HG02852 (cell line): ENCODE measurements at regions not wholly inside any gene's neighbourhood (a gene's known extent, or its start where the extent isn't known, plus 50 kb on each side); places are given as distances from the start of the nearest gene placed in this dataset.

Source experiments
- ATAC-seq: cut with Tn5 transposase; IDR thresholded peaks from one replicate; pipeline ENCODE4 v1.9.1; 2021; ENCODE audit warnings: mild to moderate bottlenecking, moderate library complexity; ENCODE audit not compliant: unreplicated experiment

DNA sequence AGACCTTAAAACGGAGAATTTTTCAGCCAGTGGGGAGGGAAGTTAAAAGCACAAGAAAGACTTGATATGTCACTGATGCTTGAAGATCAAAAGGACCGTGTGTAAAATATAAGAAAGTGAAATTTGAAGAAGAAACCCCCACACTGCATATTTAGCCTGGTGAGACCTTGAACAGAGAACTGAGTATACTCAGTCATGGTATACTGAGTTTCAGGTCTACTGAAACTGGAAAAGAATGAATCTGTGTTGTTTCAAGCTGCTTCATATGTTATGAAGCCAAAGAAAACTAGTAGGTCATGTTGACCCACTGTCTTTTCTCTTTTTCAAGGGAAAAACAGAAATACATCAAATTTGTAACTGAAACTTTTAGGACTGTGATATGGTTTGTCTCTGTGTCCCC lies 443.8 kb upstream of the GJE1 start:
- peak; percentile 89 for ATAC-seq

DNA sequence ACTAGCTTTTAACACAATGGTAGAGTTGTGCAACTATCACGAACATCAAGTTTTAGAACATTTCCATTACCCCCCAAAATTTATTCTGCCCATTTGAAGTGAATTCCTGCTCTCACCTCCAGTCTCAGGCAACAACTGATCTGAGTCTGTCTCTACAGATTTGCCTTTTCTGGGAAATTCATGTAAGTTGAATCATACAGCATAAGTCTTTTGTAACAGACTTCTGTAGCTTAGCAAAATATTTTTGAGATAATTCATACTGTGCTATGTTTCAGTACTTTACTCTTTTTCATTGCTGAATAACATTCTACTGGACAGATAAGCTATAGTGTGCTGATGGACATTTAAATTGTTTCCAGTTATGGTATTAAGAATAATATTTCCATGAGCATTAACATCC lies 447.3 kb upstream of the GJE1 start:
- ATAC-seq: no peak

DNA sequence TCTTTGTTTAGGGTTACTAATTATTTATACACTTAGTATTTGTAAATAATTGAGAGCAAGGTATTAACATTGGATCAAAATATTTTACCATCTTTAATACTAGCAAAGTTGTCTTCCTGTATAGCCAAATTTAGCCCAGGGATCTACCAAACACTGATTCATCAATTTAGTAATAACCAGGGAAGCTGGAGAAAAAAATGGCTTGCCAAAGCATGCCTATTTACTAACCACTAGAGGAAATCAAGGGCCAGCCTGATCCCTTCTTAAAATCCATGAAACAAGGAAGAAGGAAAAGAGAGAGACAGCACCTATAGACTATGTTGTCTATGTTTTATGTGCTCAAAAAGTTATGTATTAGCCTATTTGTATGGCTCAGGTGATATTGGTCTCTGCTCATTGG lies 450.3 kb upstream of the GJE1 start:
- no peak for ATAC-seq

DNA sequence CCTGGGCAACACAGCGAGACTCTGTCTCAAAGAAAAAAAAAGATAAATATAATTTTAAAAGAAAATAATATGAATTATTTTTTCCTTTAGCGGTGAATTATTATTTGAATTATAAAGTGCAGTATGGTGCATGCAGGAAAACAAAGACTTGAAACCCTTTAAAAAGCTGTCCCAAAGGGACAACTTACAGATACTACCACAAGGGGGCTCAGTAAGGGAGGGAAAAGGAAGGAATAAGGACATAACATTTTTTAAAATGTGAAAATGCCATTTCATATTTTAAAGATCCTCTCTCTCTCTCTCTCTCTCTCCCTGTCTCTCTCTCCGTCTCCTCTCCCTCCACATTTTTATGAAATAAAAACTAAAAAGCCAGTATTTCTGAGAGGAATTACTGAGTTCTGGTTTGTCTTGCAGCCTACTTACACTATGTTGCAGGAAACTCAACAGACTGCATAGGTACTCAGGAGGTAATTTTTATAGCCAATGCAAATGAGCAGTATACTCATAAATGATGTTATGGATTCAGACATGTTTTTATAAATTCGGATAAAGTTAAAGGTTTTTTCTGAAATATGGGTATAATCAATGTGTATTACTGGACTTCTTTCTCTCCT lies 455.0 kb upstream of the GJE1 start:
- peak; percentile 68 for ATAC-seq

DNA sequence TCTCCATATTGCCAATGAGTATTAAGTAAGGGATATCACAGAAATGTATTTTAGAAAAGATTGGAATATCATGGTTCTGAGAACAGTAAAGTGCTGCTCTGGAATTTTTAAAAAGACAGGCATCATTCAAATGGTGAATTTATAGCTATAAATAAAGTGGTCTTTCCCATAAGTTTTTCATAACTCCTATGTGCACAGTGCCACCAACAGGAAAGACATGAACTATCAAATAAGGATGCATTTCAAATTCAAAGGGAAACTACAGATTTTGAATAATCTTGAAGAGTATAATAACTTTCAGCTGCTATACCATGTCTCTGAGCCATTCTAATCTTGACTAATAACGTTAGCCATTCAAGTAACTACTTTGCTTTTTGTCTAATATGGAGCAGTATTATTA lies 456.8 kb upstream of the GJE1 start:
- no peak for ATAC-seq

DNA sequence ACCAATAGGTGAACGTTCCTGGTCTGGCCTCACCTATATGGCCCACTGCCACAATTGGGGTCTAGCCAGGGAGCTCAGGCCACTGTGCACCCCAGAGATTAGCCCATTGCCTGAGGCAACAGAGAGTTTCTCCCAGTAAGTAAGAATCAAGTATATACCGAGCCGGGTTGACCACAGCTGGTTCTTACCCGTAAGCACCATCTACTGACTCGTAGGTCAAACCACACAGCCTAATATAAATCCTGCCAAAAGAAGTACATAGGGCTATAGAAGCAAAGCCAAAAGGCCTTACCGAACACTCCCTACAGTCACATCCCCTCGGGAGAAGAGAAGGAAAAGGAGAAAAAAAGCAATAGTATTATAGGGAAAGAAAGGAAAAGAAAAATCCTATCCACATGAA lies 463.6 kb upstream of the GJE1 start:
- no peak for ATAC-seq

DNA sequence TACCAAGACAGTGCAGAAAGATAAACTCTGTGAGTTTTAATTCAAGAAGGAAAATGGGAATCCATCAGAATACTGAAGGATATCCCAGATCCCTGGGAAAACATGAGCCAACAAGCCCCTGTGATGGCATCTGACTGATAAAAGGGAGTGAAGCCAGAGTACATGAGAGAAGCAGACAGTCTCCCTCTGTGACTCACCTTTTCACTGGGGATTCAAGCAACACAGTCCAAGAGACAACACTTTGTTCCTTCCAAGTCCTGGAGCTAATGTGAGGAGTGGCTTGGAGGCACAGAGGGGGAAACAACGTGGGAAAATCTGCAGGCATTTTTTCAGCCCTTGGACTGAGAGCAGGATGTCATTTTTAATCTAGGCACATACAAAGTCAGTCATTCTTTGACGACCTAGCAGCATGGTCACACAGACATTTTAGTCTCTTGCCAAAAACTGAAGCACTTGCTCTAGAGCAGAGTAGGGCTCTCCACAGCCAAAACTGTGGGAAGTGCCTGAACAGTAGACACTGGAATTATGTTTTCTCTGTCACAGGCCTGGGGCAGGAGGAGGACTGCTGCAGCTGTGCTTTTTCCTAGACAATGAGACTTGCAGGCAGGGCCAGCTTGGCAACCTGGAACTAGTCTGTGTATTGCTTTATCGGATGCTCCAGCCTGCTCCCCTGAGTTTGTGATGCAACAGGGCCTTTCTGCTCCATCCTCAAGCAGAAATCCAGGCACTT lies 465.0 kb upstream of the GJE1 start:
- no peak for ATAC-seq

DNA sequence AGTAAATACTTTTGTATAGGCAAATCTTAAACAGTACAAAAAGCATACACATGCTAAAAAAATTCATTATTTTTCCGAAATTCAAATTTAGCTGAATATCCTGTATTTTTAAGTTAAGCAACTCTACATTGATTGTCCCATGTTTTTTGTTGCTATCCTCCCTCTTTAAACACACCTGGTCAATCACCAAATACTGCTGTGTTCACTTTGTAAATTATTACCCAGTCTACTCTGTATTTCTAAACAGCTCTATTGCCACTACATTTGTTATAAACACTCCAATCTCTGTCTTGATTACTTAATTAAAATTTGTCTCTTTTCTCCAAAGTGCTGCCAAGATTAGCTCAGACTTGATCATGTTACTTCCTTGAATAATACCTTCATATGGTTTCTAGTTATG lies 466.5 kb upstream of the GJE1 start:
- no peak for ATAC-seq

DNA sequence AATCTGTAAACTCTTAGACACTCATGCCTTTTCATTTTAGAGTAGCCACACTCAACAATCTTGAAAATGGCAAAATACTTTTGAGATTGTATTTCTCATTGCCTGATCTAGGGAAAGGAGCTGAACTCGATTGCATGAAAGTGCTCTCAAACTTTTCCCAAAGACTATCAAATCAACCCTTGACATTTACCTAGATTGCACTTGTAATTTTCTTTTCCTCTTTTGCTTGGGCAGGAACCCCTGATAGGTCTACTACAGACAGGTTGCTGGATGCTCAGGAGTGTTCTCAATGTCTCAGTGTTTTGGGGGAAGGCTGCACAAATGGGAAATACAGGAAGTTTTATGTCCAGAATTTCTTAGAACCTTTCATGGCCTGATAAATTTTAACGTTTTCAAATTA lies 468.0 kb upstream of the GJE1 start:
- ATAC-seq: no peak

DNA sequence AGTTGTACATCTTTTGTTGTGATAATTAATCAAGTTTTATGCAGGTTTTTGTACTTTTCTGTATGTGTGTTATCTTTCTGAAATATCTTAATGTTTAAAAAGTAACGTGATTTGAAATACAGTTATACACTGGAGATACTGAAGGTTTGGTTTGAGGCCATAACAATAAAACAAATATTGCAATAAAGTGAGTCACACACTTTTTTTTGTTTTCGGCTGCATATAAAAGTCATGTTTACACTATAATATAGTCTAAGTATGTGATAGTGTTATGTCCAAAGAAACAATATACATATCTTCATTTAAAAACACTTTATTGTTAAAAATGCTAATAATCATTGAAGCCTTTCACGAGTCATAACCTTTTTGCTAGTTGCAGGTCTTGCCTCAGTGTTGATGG lies 473.1 kb upstream of the GJE1 start:
- no peak for ATAC-seq

DNA sequence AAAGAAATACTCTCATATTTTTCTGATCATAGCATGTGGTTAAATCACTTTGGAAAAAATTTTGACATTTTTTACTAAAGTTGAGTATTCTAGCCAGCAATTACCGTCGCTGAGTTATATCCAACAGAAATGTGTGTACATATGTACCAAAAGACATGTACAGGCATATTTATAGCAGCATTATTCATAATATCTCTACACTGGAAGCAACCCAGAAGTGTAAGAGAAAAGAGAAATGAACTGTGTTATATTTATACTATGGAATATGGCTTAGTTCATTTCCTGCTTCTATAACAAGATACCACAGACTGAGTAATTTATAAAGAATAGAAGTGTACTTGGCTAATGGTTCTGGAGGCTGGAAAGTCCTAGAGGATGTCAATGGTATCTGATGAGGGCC lies 474.0 kb upstream of the GJE1 start:
- ATAC-seq: no peak

DNA sequence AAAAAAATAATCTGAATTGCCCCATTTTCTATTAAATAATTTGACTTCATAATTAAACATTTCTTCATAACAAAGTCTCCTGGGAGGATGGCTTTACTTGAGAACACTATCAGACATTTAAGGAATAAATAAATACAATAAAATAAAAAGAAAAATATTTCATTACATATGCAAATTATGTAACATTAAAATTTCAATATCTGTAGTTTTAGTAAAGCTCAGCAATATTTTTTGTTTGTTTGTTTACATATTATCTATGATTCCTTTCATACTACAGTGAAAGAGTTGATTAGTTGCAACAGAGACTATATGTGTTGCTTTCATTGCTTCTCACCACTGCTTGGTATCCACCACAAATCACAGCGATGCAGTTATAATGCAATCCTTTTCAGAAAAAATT lies 474.9 kb upstream of the GJE1 start:
- no peak for ATAC-seq

DNA sequence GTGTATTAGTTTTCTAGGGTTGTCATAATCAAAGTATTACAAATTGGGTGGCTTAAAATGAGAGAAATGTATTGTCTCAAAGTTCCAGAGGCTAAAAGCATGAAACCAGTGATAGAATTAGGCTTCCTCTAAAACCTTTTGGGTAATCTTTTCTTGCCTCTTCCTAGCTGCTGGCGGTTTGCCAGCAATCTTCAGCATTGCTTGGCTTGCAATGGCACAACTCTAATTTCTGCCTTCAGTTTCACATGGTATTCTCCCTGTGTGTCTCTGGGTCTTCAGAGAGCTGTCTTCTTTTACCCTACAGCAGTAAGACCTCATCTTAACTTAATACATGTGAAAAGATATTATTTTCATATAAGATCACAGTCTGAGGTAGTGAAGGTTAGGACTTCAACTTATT lies 479.1 kb upstream of the GJE1 start:
- no peak for ATAC-seq

DNA sequence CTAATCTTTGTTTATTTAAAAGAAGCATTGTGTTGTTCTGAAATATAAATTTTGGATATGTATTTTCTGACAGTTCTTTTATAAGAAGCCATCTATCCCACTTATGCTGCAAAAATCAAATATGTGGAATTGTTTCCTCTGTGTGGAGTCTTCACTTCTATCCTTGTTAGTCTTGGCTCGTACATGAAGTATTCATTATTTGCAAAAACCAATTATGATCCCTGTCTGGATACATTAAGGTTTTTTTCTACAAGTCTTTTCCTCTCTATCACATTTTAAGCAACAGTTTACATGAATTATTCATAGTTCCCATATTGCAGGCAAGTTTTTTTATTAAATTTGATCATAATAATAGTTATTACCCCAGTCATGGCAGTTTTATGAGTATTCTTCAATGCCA lies 490.8 kb upstream of the GJE1 start:
- ATAC-seq: no peak

DNA sequence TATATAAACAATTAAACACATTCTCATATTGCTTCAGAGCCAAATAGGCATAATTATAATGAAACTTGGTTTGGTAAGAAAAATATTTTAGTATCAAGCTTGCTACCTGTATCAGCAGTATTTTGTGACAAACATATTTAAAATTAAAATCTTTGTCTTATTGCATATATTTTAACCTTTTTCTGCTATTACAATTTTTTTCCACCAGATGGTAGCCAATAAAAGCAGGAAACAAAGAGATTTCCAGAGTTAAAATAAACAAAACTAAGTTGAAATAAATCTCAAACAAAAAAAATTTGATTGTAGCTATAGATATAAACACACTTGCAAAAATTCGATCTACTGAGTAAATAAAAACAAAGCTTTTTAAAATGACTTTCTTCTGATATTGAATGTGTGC lies 491.3 kb upstream of the GJE1 start:
- ATAC-seq: no peak

DNA sequence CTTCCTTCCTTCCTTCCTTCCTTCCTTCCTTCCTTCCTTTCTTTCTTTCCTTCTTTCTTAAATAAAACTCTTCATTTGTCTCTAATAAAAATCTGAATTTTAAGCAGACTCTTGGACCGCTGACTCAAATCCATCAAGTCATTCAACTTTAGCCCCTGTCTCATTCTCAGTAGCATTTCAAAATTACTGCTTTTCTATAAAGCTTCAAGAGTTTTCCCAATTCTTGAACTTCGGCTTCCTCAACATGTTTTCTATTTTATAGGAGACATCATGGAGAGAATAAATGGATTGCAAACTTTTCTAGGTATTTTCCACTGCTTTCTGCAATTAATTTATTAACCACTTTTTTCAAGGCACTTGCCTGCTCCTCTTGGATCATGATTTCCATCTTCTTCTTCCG lies 497.1 kb upstream of the GJE1 start:
- ATAC-seq: no peak

DNA sequence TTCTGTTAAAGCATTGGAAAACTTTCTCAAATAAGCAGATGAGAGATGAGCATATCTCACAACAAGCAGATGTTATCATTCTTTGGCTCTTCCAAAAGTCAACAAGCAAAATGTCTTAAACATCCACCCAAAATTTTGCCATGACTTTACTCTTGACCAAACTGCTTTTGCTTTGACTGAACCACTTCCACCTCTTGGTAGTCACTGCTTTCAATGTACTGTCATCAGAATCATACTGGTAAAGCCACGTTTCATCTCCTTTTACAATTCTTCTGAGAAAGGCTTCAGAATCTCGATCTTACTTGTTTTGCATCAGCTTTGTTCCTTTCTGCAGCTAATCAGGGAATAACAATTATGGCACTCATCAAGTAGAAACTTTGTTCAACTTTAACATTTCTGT lies 498.5 kb upstream of the GJE1 start:
- no peak for ATAC-seq

DNA sequence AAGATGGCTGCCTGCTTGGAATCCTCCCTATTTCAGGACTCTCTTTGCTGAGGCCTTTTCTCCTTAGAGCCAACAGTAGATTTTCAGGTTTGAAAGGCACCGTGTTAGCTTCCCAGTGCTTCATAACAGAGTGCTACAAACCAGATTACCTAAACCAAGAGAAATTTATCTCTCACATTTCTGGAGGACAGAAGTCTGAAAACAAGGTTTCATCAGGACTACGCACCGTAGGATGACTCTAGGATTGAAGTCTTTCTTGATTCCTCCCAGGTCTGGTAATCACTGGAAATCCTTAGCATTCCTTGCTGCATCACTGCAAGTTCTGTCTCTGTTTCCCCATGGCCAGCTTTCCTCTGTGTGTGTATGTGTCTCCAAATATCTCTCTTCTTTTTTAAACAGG lies 508.4 kb upstream of the GJE1 start:
- no peak for ATAC-seq

DNA sequence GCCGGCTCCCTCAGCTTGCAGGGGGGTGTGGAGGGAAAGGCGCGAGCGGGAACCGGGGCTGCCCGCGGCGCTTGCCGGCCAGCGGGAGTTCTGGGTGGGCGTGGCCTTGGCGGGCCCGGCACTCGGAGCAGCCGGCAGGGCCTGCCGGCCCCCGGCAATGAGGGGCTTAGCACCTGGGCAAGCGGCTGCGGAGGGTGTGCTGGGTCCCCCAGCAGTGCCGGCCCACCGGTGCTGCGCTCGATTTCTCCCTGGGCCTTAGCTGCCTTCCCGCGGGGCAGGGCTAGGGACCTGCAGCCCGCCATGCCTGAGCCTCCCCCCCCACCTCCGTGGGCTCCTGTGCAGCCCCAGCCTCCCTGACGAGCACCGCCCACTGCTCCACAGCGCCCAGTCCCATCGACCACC lies 514.5 kb upstream of the GJE1 start:
- no peak for ATAC-seq

DNA sequence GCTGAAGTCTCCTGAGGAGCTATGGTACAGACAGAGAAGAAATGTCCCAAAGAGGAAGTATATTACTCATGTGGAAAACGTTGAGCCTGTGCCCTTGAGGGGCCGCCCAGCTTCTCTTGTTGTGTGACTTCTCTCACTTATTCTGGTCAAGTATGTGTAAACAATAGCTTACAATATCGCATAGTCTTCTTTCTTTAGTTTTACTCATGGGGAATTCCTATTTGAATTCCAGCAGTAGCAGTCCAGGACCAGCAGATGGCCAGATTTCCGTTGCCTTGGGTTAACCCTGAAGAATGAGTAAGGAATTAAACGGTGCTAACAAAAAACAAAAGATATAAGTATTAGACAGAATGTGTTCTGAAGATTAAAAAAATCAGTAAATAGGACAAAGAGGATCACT lies 522.0 kb upstream of the GJE1 start:
- ATAC-seq: no peak

DNA sequence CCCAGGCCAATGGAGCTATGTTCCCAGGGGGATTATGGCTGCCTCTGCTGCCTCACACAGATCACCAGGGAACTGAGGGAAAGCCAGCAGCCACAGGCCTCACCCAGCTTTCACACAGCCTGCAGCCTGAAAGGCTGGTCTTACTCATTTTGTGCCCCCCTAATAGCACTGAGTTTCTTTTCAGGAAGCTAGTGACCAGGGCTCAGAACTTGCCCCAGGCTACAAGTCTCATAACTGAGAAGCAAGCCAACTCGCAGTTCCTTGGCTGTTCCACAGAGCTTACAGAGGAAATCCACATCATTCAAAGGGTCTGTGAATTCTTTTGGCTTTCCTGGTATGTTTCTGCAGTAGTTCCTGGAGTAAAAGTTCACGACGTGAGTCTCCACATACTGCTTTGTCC lies 524.8 kb upstream of the GJE1 start:
- ATAC-seq: no peak

DNA sequence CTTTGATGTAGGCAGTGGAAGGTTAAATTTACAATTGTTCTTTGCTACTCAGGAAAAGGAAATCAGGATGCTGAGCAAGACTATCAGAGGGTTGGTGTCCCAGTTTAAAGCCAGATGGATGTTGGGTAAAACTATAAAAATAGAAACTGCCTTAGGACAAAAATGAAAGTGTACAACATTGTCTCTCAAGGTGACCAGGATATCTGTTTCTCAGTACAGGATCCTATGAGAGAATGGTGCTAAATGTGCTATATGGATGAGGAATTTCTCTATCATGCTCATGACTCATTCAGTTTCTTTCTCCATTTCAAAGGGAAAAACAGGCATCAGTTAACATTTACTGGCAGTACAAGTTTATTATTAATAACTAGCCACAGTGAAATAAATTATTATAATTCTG lies 534.2 kb upstream of the GJE1 start:
- ATAC-seq: no peak

DNA sequence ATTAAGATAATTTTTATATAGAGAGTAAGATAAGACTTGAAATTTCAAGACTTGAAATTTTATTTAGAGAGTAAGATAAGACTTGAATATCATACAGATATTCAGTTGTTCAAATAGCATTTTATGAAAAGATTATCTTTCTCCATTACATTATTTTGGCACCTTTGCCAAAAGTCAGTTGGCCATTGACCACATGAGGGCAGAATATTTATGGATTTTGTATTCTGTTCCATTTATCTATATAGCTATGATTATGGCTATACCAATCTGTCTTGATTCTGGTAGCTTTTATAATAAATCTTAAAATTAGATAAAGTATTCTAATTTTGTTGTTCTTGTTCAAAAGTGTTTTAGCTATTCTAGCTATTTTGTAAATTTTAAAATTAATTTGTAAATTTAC lies 537.9 kb upstream of the GJE1 start:
- ATAC-seq: no peak
